Stimulated activated CD4-positive, alpha-beta T cell treated with anti-CD3 and anti-CD28 coated beads, Interleukin-4, amount 100 ng/mL, for 24 hours (primary cell): ENCODE measurements at regions not wholly inside any gene's neighbourhood (a gene's known extent, or its start where the extent isn't known, plus 50 kb on each side); places are given as distances from the start of the nearest gene placed in this dataset.

Source experiments
- DNase-seq: peaks from one replicate; pipeline ENCODE4 v3.0.0-alpha.2; 2020

GRCh38 chr9:116066221-116066620, 87.4 kb upstream of the PAPPA start:
- DNase-seq = no peak

GRCh38 chr9:116067566-116067965, 86.0 kb upstream of the PAPPA start:
- DNase-seq = no peak

- no peak for DNase-seq
Observed at GRCh38 chr9:116070256-116070914, 83.2 kb upstream of the PAPPA start.

GRCh38 chr9:116072046-116072445, 81.5 kb upstream of the PAPPA start:
- DNase-seq = no peak

GRCh38 chr9:116073826-116074225, 79.8 kb upstream of the PAPPA start:
- no peak for DNase-seq

- DNase-seq = no peak
Observed at GRCh38 chr9:116074658-116075057, 78.9 kb upstream of the PAPPA start.

- DNase-seq = no peak
Observed at GRCh38 chr9:116075191-116075590, 78.4 kb upstream of the PAPPA start.

GRCh38 chr9:116078640-116079039, 75.0 kb upstream of the PAPPA start:
- DNase-seq = no peak

GRCh38 chr9:116080561-116080960, 73.0 kb upstream of the PAPPA start:
- no peak for DNase-seq

GRCh38 chr9:116081435-116082115, 72.0 kb upstream of the PAPPA start:
- DNase-seq = no peak

- DNase-seq = no peak
Observed at GRCh38 chr9:116083837-116084236, 69.8 kb upstream of the PAPPA start.

GRCh38 chr9:116084497-116084896, 69.1 kb upstream of the PAPPA start:
- no peak for DNase-seq

- no peak for DNase-seq
Observed at GRCh38 chr9:116087246-116087645, 66.3 kb upstream of the PAPPA start.

GRCh38 chr9:116087751-116088194, 65.8 kb upstream of the PAPPA start:
- no peak for DNase-seq

- no peak for DNase-seq
Observed at GRCh38 chr9:116088396-116088795, 65.2 kb upstream of the PAPPA start.

- no peak for DNase-seq
Observed at GRCh38 chr9:116090030-116090770, 63.4 kb upstream of the PAPPA start.

GRCh38 chr9:116094846-116095245, 58.7 kb upstream of the PAPPA start:
- DNase-seq = no peak

GRCh38 chr9:116095403-116095802, 58.2 kb upstream of the PAPPA start:
- DNase-seq = no peak

- DNase-seq = no peak
Observed at GRCh38 chr9:116096046-116096445, 57.5 kb upstream of the PAPPA start.

- DNase-seq = no peak
Observed at GRCh38 chr9:116096853-116097252, 56.7 kb upstream of the PAPPA start.

GRCh38 chr9:116098476-116098875, 55.1 kb upstream of the PAPPA start:
- DNase-seq = no peak

- no peak for DNase-seq
Observed at GRCh38 chr9:116099821-116100220, 53.8 kb upstream of the PAPPA start.

- no peak for DNase-seq
Observed at GRCh38 chr9:116100711-116101121, 52.9 kb upstream of the PAPPA start.

- DNase-seq = no peak
Observed at GRCh38 chr9:116101516-116101915, 52.1 kb upstream of the PAPPA start.
